C4-2B (cell line): ENCODE measurements at regions not wholly inside any gene's neighbourhood (a gene's known extent, or its start where the extent isn't known, plus 50 kb on each side); places are given as distances from the start of the nearest gene placed in this dataset.

Source experiments
- CTCF ChIP-seq: fragments of 450-650 bp; conservative IDR thresholded peaks from 2 replicates; pipeline ENCODE4 v1.5.1; 2017; ENCODE audit warnings: mild to moderate bottlenecking
- ZFX ChIP-seq: fragments of 450-650 bp; IDR thresholded peaks from 2 replicates; pipeline ENCODE4 v1.6.1; 2017

- TF ChIP-seq CTCF (no peak), ZFX (no peak)
Observed at GRCh38 chr3:8303466-8303865, 198.2 kb upstream of the LMCD1 start.
